Pons (tissue), 1 donor: ENCODE measurements at regions not wholly inside any gene's neighbourhood (a gene's known extent, or its start where the extent isn't known, plus 50 kb on each side); places are given as distances from the start of the nearest gene placed in this dataset.
A peak's percentile ranks its signal among the peaks of the same experiment; 100 is the strongest.

Experiments
- DNase-seq: peaks from one replicate; pipeline ENCODE4 v3.0.0-alpha.2; 2016; ENCODE audit warnings: low spot score

GRCh38 chrX:98371994-98372393 is 1488.3 kb downstream of the RPA4 start:
- no peak for DNase-seq

- DNase-seq: no peak
Observed at GRCh38 chrX:98379134-98379533, 1495.4 kb downstream of the RPA4 start.

- DNase-seq: no peak
Observed at GRCh38 chrX:98380106-98380505, 1496.4 kb downstream of the RPA4 start.

- DNase-seq: no peak
Observed at GRCh38 chrX:98380556-98380955, 1496.8 kb downstream of the RPA4 start.

- no peak for DNase-seq
Observed at GRCh38 chrX:98398542-98398941, 1514.8 kb downstream of the RPA4 start.

- DNase-seq: no peak
Observed at GRCh38 chrX:98405376-98405775, 1521.7 kb downstream of the RPA4 start.

- no peak for DNase-seq
Observed at GRCh38 chrX:98407584-98407983, 1523.9 kb downstream of the RPA4 start.

- DNase-seq: peak; percentile 15
Observed at GRCh38 chrX:98409867-98410266, 1526.2 kb downstream of the RPA4 start.

- DNase-seq: no peak
Observed at GRCh38 chrX:98412058-98412457, 1528.3 kb downstream of the RPA4 start.

- DNase-seq: no peak
Observed at GRCh38 chrX:98422536-98422935, 1538.8 kb downstream of the RPA4 start.

GRCh38 chrX:98432413-98432812 is 1548.7 kb downstream of the RPA4 start:
- DNase-seq: no peak

- no peak for DNase-seq
Observed at GRCh38 chrX:98448524-98448923, 1564.8 kb downstream of the RPA4 start.

GRCh38 chrX:98452456-98452855 is 1568.7 kb downstream of the RPA4 start:
- no peak for DNase-seq

- DNase-seq: no peak
Observed at GRCh38 chrX:98459669-98460068, 1576.0 kb downstream of the RPA4 start.

GRCh38 chrX:98480606-98481005 is 1596.9 kb downstream of the RPA4 start:
- no peak for DNase-seq

GRCh38 chrX:98481636-98482035 is 1597.9 kb downstream of the RPA4 start:
- DNase-seq: no peak

GRCh38 chrX:98490670-98491069 is 1607.0 kb downstream of the RPA4 start:
- DNase-seq: no peak

- no peak for DNase-seq
Observed at GRCh38 chrX:98501426-98501825, 1617.7 kb downstream of the RPA4 start.

- no peak for DNase-seq
Observed at GRCh38 chrX:98506907-98507306, 1623.2 kb downstream of the RPA4 start.

- DNase-seq: no peak
Observed at GRCh38 chrX:98514032-98514431, 1630.3 kb downstream of the RPA4 start.

GRCh38 chrX:98516120-98516519 is 1632.4 kb downstream of the RPA4 start:
- no peak for DNase-seq

- no peak for DNase-seq
Observed at GRCh38 chrX:98523026-98523425, 1639.3 kb downstream of the RPA4 start.

GRCh38 chrX:98523521-98523920 is 1639.8 kb downstream of the RPA4 start:
- DNase-seq: no peak

- DNase-seq: no peak
Observed at GRCh38 chrX:98548519-98548918, 1664.8 kb downstream of the RPA4 start.

- DNase-seq: no peak
Observed at GRCh38 chrX:98568795-98569194, 1685.1 kb downstream of the RPA4 start.
